ENCODE measurements at regions not wholly inside any gene's neighbourhood (a gene's known extent, or its start where the extent isn't known, plus 50 kb on each side); places are given as distances from the start of the nearest gene placed in this dataset.

DNA sequence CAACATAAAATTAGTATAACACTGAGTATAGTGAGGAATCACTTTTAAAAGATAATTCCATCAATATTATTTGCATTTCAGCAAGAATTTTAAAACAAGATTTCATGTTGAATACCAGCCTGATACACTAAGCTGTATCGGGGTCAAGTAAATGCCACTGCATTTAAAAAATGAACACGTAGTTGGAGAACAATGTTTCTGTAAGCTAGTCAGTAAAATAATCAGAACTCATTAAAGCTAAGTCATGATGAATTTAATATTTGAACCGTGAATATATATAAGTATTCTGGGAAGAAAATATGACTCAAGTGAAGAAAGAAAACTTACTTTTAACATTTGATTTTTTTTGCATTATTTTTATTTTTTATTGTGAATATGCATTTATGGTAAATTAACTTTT, 611.0 kb upstream of the PABPC4L start:
- Histone ChIP-seq H3K36me3 (no peaks in the 10 kb centered on the region), H3K27ac (no peak overlapping the region), H3K27me3 (replicated peaks; ENCODE audit: insufficient read depth) (no peaks in the 10 kb centered on the region), H3K4me3 (no peak overlapping the region), H3K4me1 (ENCODE audit: control insufficient read depth in 1 of 2, low read depth in 2 of 2) (no peaks in the 10 kb centered on the region), H3K9me3 (no peaks in the 10 kb centered on the region)
- TF ChIP-seq, protein P1, sequence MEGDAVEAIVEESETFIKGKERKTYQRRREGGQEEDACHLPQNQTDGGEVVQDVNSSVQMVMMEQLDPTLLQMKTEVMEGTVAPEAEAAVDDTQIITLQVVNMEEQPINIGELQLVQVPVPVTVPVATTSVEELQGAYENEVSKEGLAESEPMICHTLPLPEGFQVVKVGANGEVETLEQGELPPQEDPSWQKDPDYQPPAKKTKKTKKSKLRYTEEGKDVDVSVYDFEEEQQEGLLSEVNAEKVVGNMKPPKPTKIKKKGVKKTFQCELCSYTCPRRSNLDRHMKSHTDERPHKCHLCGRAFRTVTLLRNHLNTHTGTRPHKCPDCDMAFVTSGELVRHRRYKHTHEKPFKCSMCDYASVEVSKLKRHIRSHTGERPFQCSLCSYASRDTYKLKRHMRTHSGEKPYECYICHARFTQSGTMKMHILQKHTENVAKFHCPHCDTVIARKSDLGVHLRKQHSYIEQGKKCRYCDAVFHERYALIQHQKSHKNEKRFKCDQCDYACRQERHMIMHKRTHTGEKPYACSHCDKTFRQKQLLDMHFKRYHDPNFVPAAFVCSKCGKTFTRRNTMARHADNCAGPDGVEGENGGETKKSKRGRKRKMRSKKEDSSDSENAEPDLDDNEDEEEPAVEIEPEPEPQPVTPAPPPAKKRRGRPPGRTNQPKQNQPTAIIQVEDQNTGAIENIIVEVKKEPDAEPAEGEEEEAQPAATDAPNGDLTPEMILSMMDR (IDR thresholded peaks at IDR 0.05), result no peak
- ATAC-seq (ENCODE audit: insufficient number of reproducible peaks, low FRiP score, low read depth) (no peak), DNase-seq (ENCODE audit: low spot score) (no peak)

- TF ChIP-seq, protein P1 (IDR thresholded peaks at IDR 0.05), result no peak
- Histone ChIP-seq H3K4me1 (ENCODE audit: control insufficient read depth in 1 of 2, low read depth in 2 of 2) (no peaks in the 10 kb centered on the region), H3K36me3 (no peaks in the 10 kb centered on the region), H3K27me3 (replicated peaks; ENCODE audit: insufficient read depth) (no peaks in the 10 kb centered on the region), H3K4me3 (no peak overlapping the region), H3K27ac (no peak overlapping the region), H3K9me3 (no peaks in the 10 kb centered on the region)
- ATAC-seq (ENCODE audit: insufficient number of reproducible peaks, low FRiP score, low read depth) (no peak), DNase-seq (ENCODE audit: low spot score) (no peak)
Observed at GRCh38 chr4:134807231-134807745, 605.7 kb upstream of the PABPC4L start.

GRCh38 chr4:134798573-134798972, 597.0 kb upstream of the PABPC4L start:
- TF ChIP-seq, protein P1 (IDR thresholded peaks at IDR 0.05), result no peak
- no peaks in the 10 kb centered on the region for H3K4me1 ChIP-seq (ENCODE audit: control insufficient read depth in 1 of 2, low read depth in 2 of 2)
- H3K4me3 ChIP-seq, result no peak overlapping the region
- H3K9me3 ChIP-seq, result no peaks in the 10 kb centered on the region
- H3K27me3 ChIP-seq (replicated peaks; ENCODE audit: insufficient read depth), result no peaks in the 10 kb centered on the region
- ATAC-seq (ENCODE audit: insufficient number of reproducible peaks, low FRiP score, low read depth) (no peak), DNase-seq (ENCODE audit: low spot score) (no peak)
- no peak overlapping the region for H3K27ac ChIP-seq
- H3K36me3 ChIP-seq, result no peaks in the 10 kb centered on the region

DNA sequence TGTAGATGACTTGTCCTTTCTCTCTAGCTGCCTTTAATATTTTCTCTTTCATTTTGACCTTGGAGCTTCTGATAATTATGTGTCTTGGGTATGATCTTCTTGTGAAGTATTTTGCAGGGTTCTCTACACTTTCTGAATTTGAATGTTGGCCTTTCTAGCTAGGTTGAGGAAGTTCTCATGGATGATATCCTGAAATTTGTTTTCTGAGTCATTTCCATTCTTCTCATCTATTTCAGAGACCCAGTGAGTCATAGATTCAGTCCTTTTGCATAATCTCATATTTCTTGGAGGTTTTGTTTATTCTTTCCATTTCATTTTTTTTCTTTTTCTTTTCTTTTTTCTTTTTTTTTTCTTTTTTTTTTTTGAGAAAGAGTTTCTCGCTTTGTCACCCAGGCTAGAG, 585.7 kb upstream of the PABPC4L start:
- H3K36me3 ChIP-seq, result no peaks in the 10 kb centered on the region
- TF ChIP-seq, protein P1 (IDR thresholded peaks at IDR 0.05), result no peak
- no peaks in the 10 kb centered on the region for H3K27me3 ChIP-seq (replicated peaks; ENCODE audit: insufficient read depth)
- ATAC-seq (ENCODE audit: insufficient number of reproducible peaks, low FRiP score, low read depth) (no peak), DNase-seq (ENCODE audit: low spot score) (no peak)
- no peaks in the 10 kb centered on the region for H3K4me1 ChIP-seq (ENCODE audit: control insufficient read depth in 1 of 2, low read depth in 2 of 2)
- no peaks in the 10 kb centered on the region for H3K9me3 ChIP-seq
- H3K27ac ChIP-seq, result no peak overlapping the region
- no peak overlapping the region for H3K4me3 ChIP-seq

DNA sequence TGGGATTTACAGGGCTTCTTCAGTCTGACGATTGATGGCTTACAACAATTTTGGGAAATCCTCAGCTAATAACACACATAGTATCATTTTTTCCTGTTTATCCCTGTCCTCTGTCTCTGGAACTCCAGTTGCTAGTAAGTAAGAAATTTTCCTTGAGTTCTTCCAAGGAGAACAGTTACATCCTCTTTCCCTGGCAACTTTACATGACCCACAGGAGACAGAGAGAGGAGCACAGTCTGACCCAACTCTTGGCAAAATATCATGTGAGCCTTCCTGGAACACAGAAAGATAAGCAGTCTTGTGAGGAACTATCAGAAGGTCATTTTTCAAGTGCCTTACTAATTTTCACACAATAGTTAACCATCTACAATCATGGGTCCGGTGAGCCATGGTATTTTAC, 578.7 kb upstream of the PABPC4L start:
- ATAC-seq (ENCODE audit: insufficient number of reproducible peaks, low FRiP score, low read depth), result no peak
- Histone ChIP-seq H3K9me3 (no peaks in the 10 kb centered on the region), H3K27ac (no peak overlapping the region), H3K4me3 (no peak overlapping the region), H3K27me3 (replicated peaks; ENCODE audit: insufficient read depth) (no peaks in the 10 kb centered on the region), H3K4me1 (ENCODE audit: control insufficient read depth in 1 of 2, low read depth in 2 of 2) (no peaks in the 10 kb centered on the region), H3K36me3 (no peaks in the 10 kb centered on the region)
- no peak for DNase-seq (ENCODE audit: low spot score)
- TF ChIP-seq, protein P1 (IDR thresholded peaks at IDR 0.05), result no peak
